HG03039 (cell line): ENCODE measurements at regions not wholly inside any gene's neighbourhood (a gene's known extent, or its start where the extent isn't known, plus 50 kb on each side); places are given as distances from the start of the nearest gene placed in this dataset.

Experiments used
- ATAC-seq: cut with Tn5 transposase; IDR thresholded peaks from one replicate; pipeline ENCODE4 v1.9.1; 2021; ENCODE audit warnings: mild to moderate bottlenecking, moderate library complexity; ENCODE audit not compliant: unreplicated experiment

- no peak for ATAC-seq
Measured at GRCh38 chr16:13291591-13292333, 390.4 kb downstream of the SHISA9 start.

GRCh38 chr16:13296206-13296605 lies 394.8 kb downstream of the SHISA9 start:
- ATAC-seq: no peak

GRCh38 chr16:13298666-13299065 lies 397.3 kb downstream of the SHISA9 start:
- no peak for ATAC-seq

- no peak for ATAC-seq
Measured at GRCh38 chr16:13300066-13300840, 398.9 kb downstream of the SHISA9 start.

- no peak for ATAC-seq
Measured at GRCh38 chr16:13305019-13305755, 403.8 kb downstream of the SHISA9 start.

- ATAC-seq: no peak
Measured at GRCh38 chr16:13306161-13306995, 405.0 kb downstream of the SHISA9 start.

- no peak for ATAC-seq
Measured at GRCh38 chr16:13307255-13307654, 405.9 kb downstream of the SHISA9 start.

- ATAC-seq: no peak
Measured at GRCh38 chr16:13307851-13308250, 406.5 kb downstream of the SHISA9 start.

- no peak for ATAC-seq
Measured at GRCh38 chr16:13312063-13312462, 410.7 kb downstream of the SHISA9 start.

GRCh38 chr16:13313351-13313750 lies 412.0 kb downstream of the SHISA9 start:
- no peak for ATAC-seq

- ATAC-seq: no peak
Measured at GRCh38 chr16:13314633-13315032, 413.2 kb downstream of the SHISA9 start.

- no peak for ATAC-seq
Measured at GRCh38 chr16:13315642-13316427, 414.4 kb downstream of the SHISA9 start.

- ATAC-seq: no peak
Measured at GRCh38 chr16:13322336-13322735, 420.9 kb downstream of the SHISA9 start.

GRCh38 chr16:13324851-13325250 lies 423.5 kb downstream of the SHISA9 start:
- ATAC-seq: no peak

GRCh38 chr16:13325396-13325795 lies 424.0 kb downstream of the SHISA9 start:
- ATAC-seq: no peak

- ATAC-seq: no peak
Measured at GRCh38 chr16:13331918-13332317, 430.5 kb downstream of the SHISA9 start.

- ATAC-seq: no peak
Measured at GRCh38 chr16:13332713-13333255, 431.4 kb downstream of the SHISA9 start.

GRCh38 chr16:13333336-13333735 lies 431.9 kb downstream of the SHISA9 start:
- no peak for ATAC-seq

- no peak for ATAC-seq
Measured at GRCh38 chr16:13335879-13336278, 434.5 kb downstream of the SHISA9 start.

GRCh38 chr16:13336335-13336734 lies 434.9 kb downstream of the SHISA9 start:
- no peak for ATAC-seq
